ENCODE measurements at regions not wholly inside any gene's neighbourhood (a gene's known extent, or its start where the extent isn't known, plus 50 kb on each side); places are given as distances from the start of the nearest gene placed in this dataset.

GRCh38 chr2:239616729-239617128 lies 215.9 kb upstream of the HDAC4 start:
- H3K27me3 ChIP-seq (ENCODE audit: insufficient read depth, low read length), result no peaks in the 10 kb centered on the region

GRCh38 chr2:239612133-239612532 lies 211.3 kb upstream of the HDAC4 start:
- Histone ChIP-seq H3K27ac (ENCODE audit: low read depth, low read length, poor library complexity, severe bottlenecking) (no peak overlapping the region), H3K9ac (ENCODE audit: low read length) (no peak overlapping the region), H3K4me1 (ENCODE audit: insufficient read depth, low read length, severe bottlenecking) (no peaks in the 10 kb centered on the region), H2AFZ (ENCODE audit: low read length) (no peak overlapping the region), H3K79me2 (ENCODE audit: insufficient read depth, low read length) (no peaks in the 10 kb centered on the region), H4K20me1 (ENCODE audit: insufficient read depth, low read length) (no peaks in the 10 kb centered on the region), H3K4me2 (ENCODE audit: low read length) (no peak overlapping the region), H3K27me3 (ENCODE audit: insufficient read depth, low read length) (no peaks in the 10 kb centered on the region), H3K9me2 (ENCODE audit: low read depth, low read length) (no peaks in the 10 kb centered on the region), H3K36me3 (ENCODE audit: insufficient read depth, low read length) (no peaks in the 10 kb centered on the region), H3F3A (ENCODE audit: insufficient read depth, low read length) (no peaks in the 10 kb centered on the region), H3K4me3 (ENCODE audit: low read depth, low read length, poor library complexity, severe bottlenecking) (no peak overlapping the region), H3K9me3 (ENCODE audit: low read length) (no peaks in the 10 kb centered on the region)
- TF ChIP-seq EZH2 (IDR thresholded peaks at IDR 0.05; ENCODE audit: borderline replicate concordance, low read length) (no peak), CTCF (IDR thresholded peaks at IDR 0.05; ENCODE audit: low read length) (no peak)

More at GRCh38 chr2:239616729-239617128, 215.9 kb upstream of the HDAC4 start:
- no peaks in the 10 kb centered on the region for H3K4me1 ChIP-seq (ENCODE audit: insufficient read depth, low read length, severe bottlenecking)
- no peaks in the 10 kb centered on the region for H3F3A ChIP-seq (ENCODE audit: insufficient read depth, low read length)
- no peak overlapping the region for H2AFZ ChIP-seq (ENCODE audit: low read length)
- H3K9me3 ChIP-seq (ENCODE audit: low read length), result 0 out of 2 replicates have a peak, but pooled peaks cover 3% of the 10 kb centered on the region
- H3K79me2 ChIP-seq (ENCODE audit: insufficient read depth, low read length), result no peaks in the 10 kb centered on the region
- H4K20me1 ChIP-seq (ENCODE audit: insufficient read depth, low read length), result no peaks in the 10 kb centered on the region
- no peaks in the 10 kb centered on the region for H3K36me3 ChIP-seq (ENCODE audit: insufficient read depth, low read length)
- H3K4me3 ChIP-seq (ENCODE audit: low read depth, low read length, poor library complexity, severe bottlenecking), result no peak overlapping the region
- TF ChIP-seq EZH2 (IDR thresholded peaks at IDR 0.05; ENCODE audit: borderline replicate concordance, low read length) (no peak), CTCF (IDR thresholded peaks at IDR 0.05; ENCODE audit: low read length) (no peak)
- H3K9me2 ChIP-seq (ENCODE audit: low read depth, low read length), result no peaks in the 10 kb centered on the region
- H3K27ac ChIP-seq (ENCODE audit: low read depth, low read length, poor library complexity, severe bottlenecking), result no peak overlapping the region
- no peak overlapping the region for H3K4me2 ChIP-seq (ENCODE audit: low read length)
- H3K9ac ChIP-seq (ENCODE audit: low read length), result no peak overlapping the region

- H3K4me3 ChIP-seq (ENCODE audit: low read depth, low read length, poor library complexity, severe bottlenecking), result no peak overlapping the region
Observed at GRCh38 chr2:239611222-239611795, 210.5 kb upstream of the HDAC4 start.

More at GRCh38 chr2:239611222-239611795, 210.5 kb upstream of the HDAC4 start:
- Histone ChIP-seq H3K9me2 (ENCODE audit: low read depth, low read length) (no peaks in the 10 kb centered on the region), H3K4me2 (ENCODE audit: low read length) (no peak overlapping the region), H3K9ac (ENCODE audit: low read length) (no peak overlapping the region), H3K36me3 (ENCODE audit: insufficient read depth, low read length) (no peaks in the 10 kb centered on the region), H3K4me1 (ENCODE audit: insufficient read depth, low read length, severe bottlenecking) (no peaks in the 10 kb centered on the region), H3K79me2 (ENCODE audit: insufficient read depth, low read length) (no peaks in the 10 kb centered on the region), H3K9me3 (ENCODE audit: low read length) (no peaks in the 10 kb centered on the region), H3K27ac (ENCODE audit: low read depth, low read length, poor library complexity, severe bottlenecking) (no peak overlapping the region), H3F3A (ENCODE audit: insufficient read depth, low read length) (no peaks in the 10 kb centered on the region), H4K20me1 (ENCODE audit: insufficient read depth, low read length) (no peaks in the 10 kb centered on the region), H2AFZ (ENCODE audit: low read length) (no peak overlapping the region), H3K27me3 (ENCODE audit: insufficient read depth, low read length) (no peaks in the 10 kb centered on the region)
- no peak for TF ChIP-seq EZH2 (IDR thresholded peaks at IDR 0.05; ENCODE audit: borderline replicate concordance, low read length)
- no peak for TF ChIP-seq CTCF (IDR thresholded peaks at IDR 0.05; ENCODE audit: low read length)

Measured in OCI-LY1 (cell line).